GM12872 (cell line): ENCODE measurements at regions not wholly inside any gene's neighbourhood (a gene's known extent, or its start where the extent isn't known, plus 50 kb on each side); places are given as distances from the start of the nearest gene placed in this dataset.

ENCODE experiments used
- CTCF ChIP-seq: IDR thresholded peaks from 3 replicates; pipeline ENCODE4 v1.5.1; 2011; ENCODE audit warnings: low read depth, mild to moderate bottlenecking, low read length, moderate library complexity; ENCODE audit not compliant: insufficient read depth

- no peak for TF ChIP-seq CTCF
These were observed 1296.5 kb downstream of the MRPL39 start for GRCh38 chr21:24310788-24311187.

GRCh38 chr21:24308183-24308582 lies 1299.1 kb downstream of the MRPL39 start:
- TF ChIP-seq CTCF, result no peak

- TF ChIP-seq CTCF, result no peak
These were observed 1304.9 kb downstream of the MRPL39 start for GRCh38 chr21:24302400-24302799.

- no peak for TF ChIP-seq CTCF
These were observed 1309.2 kb downstream of the MRPL39 start for GRCh38 chr21:24298040-24298439.

- TF ChIP-seq CTCF, result no peak
These were observed 1313.1 kb downstream of the MRPL39 start for GRCh38 chr21:24294171-24294570.

- TF ChIP-seq CTCF, result no peak
These were observed 1317.0 kb downstream of the MRPL39 start for GRCh38 chr21:24290151-24290833.

- TF ChIP-seq CTCF, result no peak
These were observed 1317.7 kb downstream of the MRPL39 start for GRCh38 chr21:24289539-24289938.
